OCI-LY3 (cell line): ENCODE measurements at regions not wholly inside any gene's neighbourhood (a gene's known extent, or its start where the extent isn't known, plus 50 kb on each side); places are given as distances from the start of the nearest gene placed in this dataset.

Experiments
- CTCF ChIP-seq: fragments of 200-600, 300-600 bp; sonication (generic); IDR thresholded peaks from 2 replicates; pipeline ENCODE4 v1.5.1; 2014; ENCODE audit warnings: antibody characterized with exemption, low read length, low read depth
- EZH2phosphoT487 ChIP-seq: fragments of 200-600 bp; shearing (Covaris generic); IDR thresholded peaks from 2 replicates; pipeline ENCODE4 v1.6.1; 2018; ENCODE audit warnings: antibody characterized with exemption, mixed run types, low read depth

GRCh38 chr2:234296991-234297390 lies 199.9 kb downstream of the ARL4C start:
- TF ChIP-seq EZH2phosphoT487 = no peak
- TF ChIP-seq CTCF = no peak
